HG03064 (cell line): ENCODE measurements at regions not wholly inside any gene's neighbourhood (a gene's known extent, or its start where the extent isn't known, plus 50 kb on each side); places are given as distances from the start of the nearest gene placed in this dataset.

Experiments
- ATAC-seq: cut with Tn5 transposase; IDR thresholded peaks from one replicate; pipeline ENCODE4 v1.9.1; 2021; ENCODE audit warnings: low read depth; ENCODE audit not compliant: unreplicated experiment

DNA sequence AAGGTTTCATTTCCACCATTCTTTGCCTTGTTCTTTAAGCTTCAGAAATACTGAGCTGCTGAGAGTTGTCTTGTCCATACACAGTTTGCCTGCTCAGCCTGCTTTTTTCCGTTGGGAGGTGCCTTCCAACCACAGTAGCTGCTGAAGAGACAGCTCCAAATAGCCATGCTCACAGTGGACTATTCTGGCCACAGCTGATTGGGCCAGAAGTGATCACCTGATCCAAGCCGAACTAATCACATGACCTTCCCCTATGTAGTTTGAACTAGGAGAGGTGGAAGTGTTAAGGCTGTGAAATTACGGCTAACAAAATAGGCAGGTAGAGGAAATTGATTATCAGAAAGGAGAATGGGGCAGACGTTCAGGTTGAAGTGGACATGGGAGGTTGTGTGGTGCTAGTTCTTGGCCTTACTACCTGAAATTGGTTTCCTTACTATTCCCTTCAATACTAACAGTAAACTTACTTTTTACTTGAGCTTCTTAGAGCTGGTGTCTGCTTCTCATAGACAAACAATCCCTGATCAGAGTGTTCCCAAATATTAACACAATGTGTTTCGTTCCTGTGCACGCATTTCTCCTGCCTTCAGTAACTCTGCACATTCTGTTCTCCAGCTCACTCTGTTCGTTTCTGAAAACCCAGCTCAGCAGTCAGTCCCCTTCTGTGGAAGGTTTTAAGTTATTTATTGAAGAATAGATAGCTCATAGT, 136.1 kb downstream of the RWDD3 start:
- ATAC-seq: no peak

GRCh38 chr1:95370691-95371562, 136.9 kb downstream of the RWDD3 start:
- ATAC-seq: no peak

GRCh38 chr1:95371666-95372282, 137.8 kb downstream of the RWDD3 start:
- no peak for ATAC-seq

GRCh38 chr1:95375174-95375573, 141.2 kb downstream of the RWDD3 start:
- no peak for ATAC-seq

GRCh38 chr1:95380909-95381308, 146.9 kb downstream of the RWDD3 start:
- ATAC-seq: no peak

GRCh38 chr1:95382000-95382786, 148.2 kb downstream of the RWDD3 start:
- ATAC-seq: no peak

- no peak for ATAC-seq
Observed at GRCh38 chr1:95383111-95383510, 149.1 kb downstream of the RWDD3 start.

- ATAC-seq: no peak
Observed at GRCh38 chr1:95384567-95384966, 150.6 kb downstream of the RWDD3 start.

GRCh38 chr1:95386371-95386770, 152.4 kb downstream of the RWDD3 start:
- ATAC-seq: no peak

DNA sequence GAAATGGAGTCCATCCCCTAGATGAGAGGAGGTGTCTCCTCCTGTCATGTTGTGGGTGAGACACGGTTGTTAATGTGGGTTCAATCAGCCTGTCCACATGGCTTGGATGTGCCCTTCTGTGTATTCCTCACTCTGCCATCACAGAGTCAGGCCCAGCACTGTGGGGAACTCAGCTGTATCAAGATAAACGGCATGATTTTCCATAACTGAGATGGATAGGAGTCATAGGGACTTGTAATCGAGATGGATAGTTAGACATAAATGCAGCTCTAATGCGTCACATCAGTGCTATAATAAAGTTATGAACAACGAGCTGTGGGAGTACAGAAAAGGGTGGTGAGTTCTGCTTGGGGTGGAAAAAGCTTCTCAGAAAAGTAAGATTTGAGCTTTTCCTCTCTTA, 152.9 kb downstream of the RWDD3 start:
- no peak for ATAC-seq

GRCh38 chr1:95388031-95388430, 154.0 kb downstream of the RWDD3 start:
- ATAC-seq: no peak

DNA sequence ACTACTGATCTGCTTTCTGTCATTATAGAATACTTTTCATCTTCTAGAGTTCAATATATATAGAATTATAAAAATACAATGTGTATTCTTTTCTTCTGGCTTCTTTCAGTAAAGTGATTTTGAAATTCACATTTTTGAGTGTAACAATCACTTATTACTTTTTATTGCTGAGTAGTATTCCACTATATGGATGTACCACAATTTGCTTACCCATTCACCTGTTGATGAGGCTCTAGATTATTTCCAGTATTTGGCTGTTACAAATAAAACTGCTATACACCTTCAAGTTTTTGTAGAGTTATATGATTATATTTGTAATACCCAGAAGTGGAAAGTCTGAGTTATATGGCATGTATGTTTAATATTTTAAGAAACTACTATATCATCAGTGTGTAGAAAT, 159.4 kb downstream of the RWDD3 start:
- ATAC-seq: no peak

DNA sequence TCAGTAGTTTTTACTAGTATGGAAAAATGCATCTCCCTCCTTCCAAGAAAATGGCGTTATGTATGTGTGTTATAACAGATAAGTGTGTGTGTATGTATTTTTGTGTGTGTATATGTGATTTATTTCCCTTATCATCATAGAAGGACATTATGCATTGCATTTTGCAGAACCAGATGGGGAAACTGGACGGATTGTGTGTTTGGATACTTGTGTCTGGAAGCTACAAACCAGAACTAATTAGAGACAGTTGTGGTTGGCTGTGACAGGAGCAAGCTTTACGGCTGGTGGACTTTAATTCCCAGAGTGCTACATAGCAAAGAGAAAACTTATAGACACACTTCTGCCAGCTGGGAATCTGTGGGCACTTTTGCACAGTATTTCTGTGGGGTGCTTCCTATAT, 162.5 kb downstream of the RWDD3 start:
- no peak for ATAC-seq

GRCh38 chr1:95402780-95403179, 168.8 kb downstream of the RWDD3 start:
- ATAC-seq: no peak

- no peak for ATAC-seq
Observed at GRCh38 chr1:95406279-95406678, 172.3 kb downstream of the RWDD3 start.

GRCh38 chr1:95407131-95407885, 173.3 kb downstream of the RWDD3 start:
- no peak for ATAC-seq

DNA sequence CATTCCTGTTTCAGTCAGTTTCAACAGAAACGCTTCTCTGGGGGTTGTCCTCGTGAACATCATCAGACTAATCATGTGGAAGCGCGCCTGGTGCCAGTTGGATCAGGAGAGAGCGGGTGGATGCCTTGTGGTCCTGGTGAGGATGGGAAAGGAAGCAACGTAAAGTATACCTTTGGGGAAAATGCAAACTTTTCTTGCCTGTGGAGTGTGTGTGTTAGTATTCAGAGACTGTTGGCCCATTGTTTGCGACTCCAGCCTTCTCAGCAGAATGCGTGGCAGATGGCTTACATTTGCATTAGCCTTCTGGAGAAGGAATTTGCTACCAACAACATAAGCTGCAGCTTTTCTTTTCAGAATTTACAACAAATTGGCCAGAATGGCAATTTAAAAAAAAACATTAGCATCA, 173.9 kb downstream of the RWDD3 start:
- ATAC-seq: no peak

- ATAC-seq: no peak
Observed at GRCh38 chr1:95408507-95409136, 174.6 kb downstream of the RWDD3 start.

DNA sequence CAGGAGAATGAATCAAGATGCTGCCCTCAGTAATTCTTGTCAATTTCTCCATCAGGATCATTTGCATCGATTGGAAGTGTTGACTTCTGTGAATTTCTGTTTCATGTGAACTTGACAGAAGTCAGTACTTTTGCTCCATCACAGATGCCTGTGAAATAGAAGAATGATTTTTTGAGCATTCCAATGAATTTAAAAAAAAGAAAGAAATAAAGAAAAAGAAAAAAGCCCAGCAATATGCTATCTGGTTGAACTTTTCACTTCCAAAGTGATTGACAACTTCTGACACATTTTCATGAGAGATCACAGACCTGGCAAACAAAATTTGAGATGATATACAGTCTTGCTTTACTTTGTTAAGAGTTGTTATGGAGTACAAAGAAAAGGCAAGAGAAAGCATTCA, 175.3 kb downstream of the RWDD3 start:
- no peak for ATAC-seq

DNA sequence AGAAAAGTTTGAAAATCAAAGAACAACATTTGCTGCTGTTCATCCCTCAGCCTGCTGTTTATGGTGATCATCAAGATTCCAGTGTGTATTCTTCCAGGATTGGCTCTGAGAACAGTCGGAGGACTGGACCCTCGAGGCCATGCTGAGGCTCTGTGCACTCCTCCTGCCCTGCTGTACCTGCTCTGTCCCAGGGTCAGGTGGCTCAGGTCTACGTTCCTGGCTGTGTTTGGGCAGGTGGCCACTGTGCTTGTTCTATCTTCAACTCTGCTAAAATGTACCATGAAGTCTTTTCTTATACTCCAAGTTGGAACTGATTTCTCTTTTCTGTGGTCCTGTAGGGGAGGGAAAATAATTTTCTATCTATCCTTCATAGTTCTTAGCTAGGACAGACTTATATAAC, 175.9 kb downstream of the RWDD3 start:
- no peak for ATAC-seq
